ENCODE measurements at regions not wholly inside any gene's neighbourhood (a gene's known extent, or its start where the extent isn't known, plus 50 kb on each side); places are given as distances from the start of the nearest gene placed in this dataset.

DNA sequence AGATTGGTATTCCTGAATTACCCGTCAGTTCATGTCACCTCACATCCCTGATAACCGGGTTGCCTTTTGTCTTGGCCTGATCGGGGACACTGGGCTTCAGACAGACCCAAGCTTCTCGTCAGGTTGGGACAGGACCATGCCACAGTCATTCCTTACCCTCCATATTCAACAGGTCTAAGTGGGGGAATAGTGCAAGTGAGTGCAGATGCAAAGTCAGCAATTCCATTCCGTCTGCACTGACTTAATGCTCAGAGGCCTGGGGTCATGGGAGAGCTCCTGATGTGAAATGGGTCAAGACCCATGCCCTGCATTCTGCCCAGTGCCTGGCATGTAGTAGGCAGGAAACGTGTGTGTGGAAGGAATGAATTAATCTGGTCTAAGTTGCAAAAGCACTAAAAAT, 95.4 kb upstream of the PITRM1 start:
- intact Hi-C loops (cut with DNase I; ENCODE audit: low total_unique reads), result no loop called here
- no peak for DNase-seq
- H3K27me3 ChIP-seq, result no peaks in the 10 kb centered on the region
- H3K4me1 ChIP-seq, result peaks cover 9% of the 10 kb centered on the region
- H3K36me3 ChIP-seq (ENCODE audit: low read depth, missing control alignments), result no peaks in the 10 kb centered on the region
- 85 to 95% methylated on average over 6 of the region's 6 CpGs for WGBS, 2 donors
- TF ChIP-seq POLR2A (IDR thresholded peaks at IDR 0.05), result no peak
- TF ChIP-seq, protein P1, sequence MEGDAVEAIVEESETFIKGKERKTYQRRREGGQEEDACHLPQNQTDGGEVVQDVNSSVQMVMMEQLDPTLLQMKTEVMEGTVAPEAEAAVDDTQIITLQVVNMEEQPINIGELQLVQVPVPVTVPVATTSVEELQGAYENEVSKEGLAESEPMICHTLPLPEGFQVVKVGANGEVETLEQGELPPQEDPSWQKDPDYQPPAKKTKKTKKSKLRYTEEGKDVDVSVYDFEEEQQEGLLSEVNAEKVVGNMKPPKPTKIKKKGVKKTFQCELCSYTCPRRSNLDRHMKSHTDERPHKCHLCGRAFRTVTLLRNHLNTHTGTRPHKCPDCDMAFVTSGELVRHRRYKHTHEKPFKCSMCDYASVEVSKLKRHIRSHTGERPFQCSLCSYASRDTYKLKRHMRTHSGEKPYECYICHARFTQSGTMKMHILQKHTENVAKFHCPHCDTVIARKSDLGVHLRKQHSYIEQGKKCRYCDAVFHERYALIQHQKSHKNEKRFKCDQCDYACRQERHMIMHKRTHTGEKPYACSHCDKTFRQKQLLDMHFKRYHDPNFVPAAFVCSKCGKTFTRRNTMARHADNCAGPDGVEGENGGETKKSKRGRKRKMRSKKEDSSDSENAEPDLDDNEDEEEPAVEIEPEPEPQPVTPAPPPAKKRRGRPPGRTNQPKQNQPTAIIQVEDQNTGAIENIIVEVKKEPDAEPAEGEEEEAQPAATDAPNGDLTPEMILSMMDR (IDR thresholded peaks at IDR 0.05), result no peak
- H3K27ac ChIP-seq, result no peak overlapping the region
- no peak overlapping the region for H3K4me3 ChIP-seq
- H3K9me3 ChIP-seq, result no peaks in the 10 kb centered on the region

DNA sequence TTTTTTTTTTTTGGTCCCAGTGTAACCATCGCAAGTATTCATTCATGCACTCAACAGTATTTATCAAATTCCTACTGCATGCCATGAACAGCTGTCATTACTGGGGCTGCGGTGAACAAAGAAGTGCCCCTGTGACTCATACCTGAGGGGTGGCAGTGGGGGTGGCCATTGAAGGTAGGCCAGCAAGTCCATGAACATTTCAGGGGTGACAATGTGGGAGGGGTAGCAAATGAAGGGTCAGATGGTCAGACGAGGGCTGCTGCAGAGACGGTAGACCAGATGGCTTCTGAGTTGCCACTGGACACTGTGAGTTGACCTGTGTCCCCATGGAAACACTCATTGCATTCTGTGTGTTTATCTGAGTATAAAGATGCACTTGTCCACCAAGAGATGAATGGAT, 92.5 kb upstream of the PITRM1 start:
- Histone ChIP-seq H3K4me3 (no peak overlapping the region), H3K27me3 (no peaks in the 10 kb centered on the region), H3K27ac (no peak overlapping the region), H3K36me3 (ENCODE audit: low read depth, missing control alignments) (no peaks in the 10 kb centered on the region), H3K4me1 (no peaks in the 10 kb centered on the region), H3K9me3 (no peaks in the 10 kb centered on the region)
- DNase-seq, result no peak
- TF ChIP-seq, protein P1 (IDR thresholded peaks at IDR 0.05), result no peak
- no peak for TF ChIP-seq POLR2A (IDR thresholded peaks at IDR 0.05)
- intact Hi-C loops (cut with DNase I; ENCODE audit: low total_unique reads), result no loop called here
- 83 to 91% methylated on average over 4 of the region's 4 CpGs for WGBS, 2 donors

DNA sequence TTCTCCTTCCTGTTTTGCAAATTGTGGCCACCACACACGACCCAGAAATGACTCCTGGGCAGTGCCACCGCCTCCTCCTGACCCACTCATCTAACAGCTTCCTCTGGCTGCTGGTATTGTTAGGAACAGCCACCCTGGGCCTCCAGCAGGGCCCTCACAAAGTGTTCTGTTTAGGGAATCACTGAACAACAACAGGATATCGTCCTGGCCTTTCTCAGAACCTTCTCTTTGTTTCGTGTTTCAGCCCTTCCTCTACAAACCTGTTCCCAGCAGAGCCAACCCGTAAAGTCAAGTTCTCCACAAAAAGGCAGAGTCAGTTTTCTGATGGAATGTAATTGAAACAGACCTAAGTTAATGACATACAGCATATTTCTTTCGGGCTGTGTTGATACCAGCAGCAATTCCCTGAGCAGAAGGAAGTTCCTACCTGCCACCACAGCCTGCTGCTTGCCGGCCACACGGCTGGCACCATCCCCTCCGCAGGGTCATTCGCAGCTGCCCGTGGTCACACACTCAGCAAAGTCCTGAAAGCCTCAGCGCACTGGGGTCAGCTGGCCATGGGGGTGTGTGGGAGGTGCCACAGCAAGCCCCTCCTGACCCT, 91.7 kb upstream of the PITRM1 start:
- Histone ChIP-seq H3K4me1 (no peaks in the 10 kb centered on the region), H3K4me3 (no peak overlapping the region), H3K9me3 (no peaks in the 10 kb centered on the region), H3K36me3 (ENCODE audit: low read depth, missing control alignments) (no peaks in the 10 kb centered on the region), H3K27me3 (no peaks in the 10 kb centered on the region), H3K27ac (no peak overlapping the region)
- WGBS, 2 donors, result 80 to 81% methylated on average over 11 to 12 of the region's 12 CpGs
- TF ChIP-seq, protein P1 (IDR thresholded peaks at IDR 0.05), result no peak
- no peak for TF ChIP-seq POLR2A (IDR thresholded peaks at IDR 0.05)
- DNase-seq, result no peak
- intact Hi-C loops (cut with DNase I; ENCODE audit: low total_unique reads), result no loop called here

DNA sequence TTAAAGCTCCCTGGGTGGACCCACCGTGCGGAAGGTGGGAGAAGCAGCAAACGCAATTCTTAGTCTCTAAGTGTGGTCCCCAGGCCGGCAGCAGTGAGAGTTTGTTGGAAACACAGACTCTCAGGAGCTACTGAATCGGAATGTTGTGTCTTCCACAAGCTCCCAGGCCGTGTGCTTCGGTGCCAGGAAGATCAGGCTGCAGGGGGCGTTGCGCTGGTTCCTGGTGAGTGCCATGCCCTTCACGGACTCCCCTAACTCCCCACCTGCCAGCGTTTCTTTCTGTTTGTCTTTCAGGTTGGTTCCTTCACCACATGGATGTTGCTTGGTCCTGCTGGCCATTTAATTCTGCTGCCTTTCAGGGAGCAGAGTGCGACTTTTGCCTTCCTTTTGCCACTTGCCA, 91.2 kb upstream of the PITRM1 start:
- H3K27me3 ChIP-seq, result no peaks in the 10 kb centered on the region
- intact Hi-C loops (cut with DNase I; ENCODE audit: low total_unique reads), result no loop called here
- H3K27ac ChIP-seq, result no peak overlapping the region
- H3K9me3 ChIP-seq, result no peaks in the 10 kb centered on the region
- no peaks in the 10 kb centered on the region for H3K36me3 ChIP-seq (ENCODE audit: low read depth, missing control alignments)
- TF ChIP-seq, protein P1 (IDR thresholded peaks at IDR 0.05), result no peak
- TF ChIP-seq POLR2A (IDR thresholded peaks at IDR 0.05), result no peak
- no peak for DNase-seq
- no peak overlapping the region for H3K4me3 ChIP-seq
- WGBS, 2 donors, result 89% methylated on average over 9 to 12 of the region's 12 CpGs
- H3K4me1 ChIP-seq, result no peaks in the 10 kb centered on the region

DNA sequence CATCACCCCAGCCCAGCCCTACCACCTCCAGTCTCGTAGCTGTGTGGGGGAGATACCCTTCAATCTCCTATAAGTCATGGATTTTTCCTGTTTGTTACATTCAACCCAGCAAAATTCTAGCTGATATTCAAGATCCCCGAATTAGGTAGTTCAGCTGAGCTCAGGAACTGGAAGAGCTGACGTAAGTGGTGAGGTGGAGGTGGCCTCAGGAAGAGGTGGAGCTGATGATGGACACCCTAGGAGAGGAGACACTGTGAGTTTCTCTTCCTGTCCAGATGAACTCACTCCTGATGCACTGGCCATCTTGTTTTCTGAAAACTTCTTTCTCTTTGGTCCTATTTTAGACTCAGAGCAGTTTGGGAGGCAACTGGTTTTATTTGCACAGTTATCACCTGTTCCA, 90.5 kb upstream of the PITRM1 start:
- H3K27ac ChIP-seq, result no peak overlapping the region
- WGBS, 2 donors, result 60 to 63% methylated on average over 3 of the region's 3 CpGs

More for the DNA sequence above, 90.5 kb upstream of the PITRM1 start:
- no peaks in the 10 kb centered on the region for H3K9me3 ChIP-seq
- DNase-seq, result no peak
- intact Hi-C loops (cut with DNase I; ENCODE audit: low total_unique reads), result no loop called here
- H3K27me3 ChIP-seq, result no peaks in the 10 kb centered on the region
- no peak for TF ChIP-seq POLR2A (IDR thresholded peaks at IDR 0.05)
- TF ChIP-seq, protein P1 (IDR thresholded peaks at IDR 0.05), result no peak
- no peaks in the 10 kb centered on the region for H3K36me3 ChIP-seq (ENCODE audit: low read depth, missing control alignments)
- no peaks in the 10 kb centered on the region for H3K4me1 ChIP-seq
- H3K4me3 ChIP-seq, result no peak overlapping the region
